Omental fat pad (tissue), 3 donors: ENCODE measurements at regions not wholly inside any gene's neighbourhood (a gene's known extent, or its start where the extent isn't known, plus 50 kb on each side); places are given as distances from the start of the nearest gene placed in this dataset.

Source experiments
- ATAC-seq: fragments of 150-250 bp; one replicate; pipeline ENCODE4 v1.9.1; 2016; ENCODE audit warnings: mild to moderate bottlenecking, moderate library complexity; ENCODE audit not compliant: low FRiP score
- DNase-seq: peaks from one replicate; pipeline ENCODE4 v3.0.0-alpha.2; 2019; ENCODE audit warnings: low spot score
- CTCF ChIP-seq, 3 donors: fragments of 450-650 bp; IDR thresholded peaks; one replicate each; pipeline ENCODE4 v1.5.1; 2016 to 2017; ENCODE audit warnings: antibody characterized with exemption in 3 of 3, mild to moderate bottlenecking in 3 of 3, moderate library complexity in 2 of 3

GRCh38 chr4:117422297-117422696 is 336.9 kb upstream of the TRAM1L1 start:
- no peak for DNase-seq
- TF ChIP-seq CTCF (IDR thresholded peaks at IDR 0.05): no peak
- no peak for ATAC-seq

GRCh38 chr4:117425636-117426035 is 340.3 kb upstream of the TRAM1L1 start:
- ATAC-seq: no peak
- TF ChIP-seq CTCF (IDR thresholded peaks at IDR 0.05): no peak
- no peak for DNase-seq

GRCh38 chr4:117428536-117428935 is 343.2 kb upstream of the TRAM1L1 start:
- DNase-seq: no peak
- no peak for ATAC-seq
- TF ChIP-seq CTCF (IDR thresholded peaks at IDR 0.05): no peak

GRCh38 chr4:117429061-117429460 is 343.7 kb upstream of the TRAM1L1 start:
- ATAC-seq (no peak), DNase-seq (no peak)
- TF ChIP-seq CTCF (IDR thresholded peaks at IDR 0.05): no peak

GRCh38 chr4:117429506-117429905 is 344.1 kb upstream of the TRAM1L1 start:
- no peak for DNase-seq
- ATAC-seq: no peak
- TF ChIP-seq CTCF (IDR thresholded peaks at IDR 0.05): no peak

GRCh38 chr4:117434424-117434823 is 349.0 kb upstream of the TRAM1L1 start:
- no peak for DNase-seq
- ATAC-seq: no peak
- no peak for TF ChIP-seq CTCF (IDR thresholded peaks at IDR 0.05)

GRCh38 chr4:117447925-117448324 is 362.5 kb upstream of the TRAM1L1 start:
- TF ChIP-seq CTCF (IDR thresholded peaks at IDR 0.05): no peak
- ATAC-seq (no peak), DNase-seq (no peak)
